Head of caudate nucleus (tissue), 42 donors: ENCODE measurements at regions not wholly inside any gene's neighbourhood (a gene's known extent, or its start where the extent isn't known, plus 50 kb on each side); places are given as distances from the start of the nearest gene placed in this dataset.

Source experiments
- DNase-seq, 42 donors: peaks; one replicate each; pipeline versions ENCODE4 v3.0.0 to v3.0.0-alpha.2; 2020 to 2021; ENCODE audit warnings: mixed read lengths in 7 of 42
- intact Hi-C: fragments of 100-400 bp; cut with DNase I; formaldehyde crosslinking; loops from one replicate; pipeline ENCODE4 v1.15.0; 2022

DNA sequence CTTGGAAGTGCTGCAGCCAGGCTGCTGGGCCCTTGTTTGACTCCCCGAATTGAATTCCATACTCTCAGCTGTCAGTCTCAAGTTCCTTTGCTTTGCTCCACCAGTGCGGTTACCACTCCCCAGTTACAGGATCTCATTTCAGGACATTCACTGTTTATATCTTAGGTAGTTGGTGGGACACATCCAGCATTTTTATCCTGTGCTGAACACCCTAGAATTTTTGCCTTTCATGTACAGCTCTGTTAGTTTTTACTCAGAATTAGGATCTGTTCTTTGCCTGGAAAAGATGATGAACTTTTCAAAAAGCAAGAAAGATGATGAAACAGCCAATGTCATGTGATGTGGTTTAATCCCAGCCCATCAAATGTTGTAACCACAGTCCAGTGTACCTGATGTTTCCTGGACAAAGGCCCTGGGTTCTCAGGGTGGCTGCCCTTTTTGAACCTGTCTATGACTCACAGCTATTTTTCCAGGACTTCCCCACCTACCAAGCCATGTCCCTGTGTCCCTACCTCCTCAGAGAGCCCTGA is 149.7 kb downstream of the NOC3L start:
- no peak for DNase-seq
- intact Hi-C loops, result no loop called here

DNA sequence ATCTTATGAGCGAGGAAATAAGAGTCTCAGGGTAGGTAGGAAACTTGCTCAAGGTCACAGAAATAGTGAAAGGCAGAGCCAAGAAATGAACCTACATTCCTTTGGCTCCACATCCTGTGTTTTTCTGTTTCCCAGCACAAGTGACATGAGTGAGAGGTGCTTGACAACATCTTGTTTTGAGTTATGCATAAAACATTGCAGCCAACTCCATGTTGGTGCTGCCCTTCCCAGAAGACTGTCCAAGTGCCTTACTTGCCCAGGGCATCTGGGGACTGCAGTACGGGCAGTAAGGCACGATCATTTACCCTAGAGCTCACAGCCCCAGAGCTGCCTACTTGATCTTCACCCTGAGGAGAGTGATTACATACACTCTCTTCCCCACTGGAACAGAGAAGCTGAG is 148.8 kb downstream of the NOC3L start:
- DNase-seq, result no peak
- intact Hi-C loops, result no loop called here

GRCh38 chr10:94214481-94214893 is 148.3 kb downstream of the NOC3L start:
- intact Hi-C loops, result no loop called here
- no peak for DNase-seq

DNA sequence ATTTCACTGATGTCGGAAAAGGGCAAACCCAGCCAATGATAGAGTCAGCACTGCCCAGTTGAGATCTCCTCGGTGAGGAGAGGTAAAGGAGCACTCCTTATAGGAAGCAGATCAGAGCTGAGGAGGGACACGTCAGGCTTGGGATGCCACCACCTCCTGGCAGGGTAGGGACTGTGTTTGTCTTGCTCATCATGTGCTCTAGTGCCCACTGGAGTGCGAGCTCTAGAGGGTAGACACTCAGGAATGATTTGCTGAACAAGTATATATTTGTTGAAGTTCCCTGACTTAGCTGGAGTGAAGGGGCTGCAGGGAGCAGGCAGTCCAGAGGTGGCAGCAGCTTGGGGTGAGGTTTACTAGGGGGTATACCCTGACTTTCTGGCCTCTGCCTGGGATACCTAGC is 146.5 kb downstream of the NOC3L start:
- DNase-seq, result no peak
- intact Hi-C loops, result no loop called here

DNA sequence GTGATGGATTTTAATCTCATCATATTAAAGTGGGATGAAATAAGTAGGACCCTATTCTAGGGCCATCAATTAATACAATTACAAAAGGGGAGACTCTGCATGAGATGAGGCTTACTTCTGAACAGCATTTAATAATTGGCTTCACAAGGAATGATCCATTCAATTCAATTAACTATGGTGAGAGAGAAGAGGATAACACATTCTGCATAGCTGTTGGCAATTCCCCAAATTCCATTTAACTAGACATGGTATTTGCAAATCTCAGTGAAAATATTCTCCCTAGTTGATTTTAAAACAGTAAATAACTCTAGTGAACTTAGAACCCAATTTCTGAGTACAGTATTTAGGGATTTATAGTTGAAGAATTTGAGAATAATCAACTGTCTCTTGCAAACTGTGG is 145.3 kb downstream of the NOC3L start:
- intact Hi-C loops, result no loop called here

DNA sequence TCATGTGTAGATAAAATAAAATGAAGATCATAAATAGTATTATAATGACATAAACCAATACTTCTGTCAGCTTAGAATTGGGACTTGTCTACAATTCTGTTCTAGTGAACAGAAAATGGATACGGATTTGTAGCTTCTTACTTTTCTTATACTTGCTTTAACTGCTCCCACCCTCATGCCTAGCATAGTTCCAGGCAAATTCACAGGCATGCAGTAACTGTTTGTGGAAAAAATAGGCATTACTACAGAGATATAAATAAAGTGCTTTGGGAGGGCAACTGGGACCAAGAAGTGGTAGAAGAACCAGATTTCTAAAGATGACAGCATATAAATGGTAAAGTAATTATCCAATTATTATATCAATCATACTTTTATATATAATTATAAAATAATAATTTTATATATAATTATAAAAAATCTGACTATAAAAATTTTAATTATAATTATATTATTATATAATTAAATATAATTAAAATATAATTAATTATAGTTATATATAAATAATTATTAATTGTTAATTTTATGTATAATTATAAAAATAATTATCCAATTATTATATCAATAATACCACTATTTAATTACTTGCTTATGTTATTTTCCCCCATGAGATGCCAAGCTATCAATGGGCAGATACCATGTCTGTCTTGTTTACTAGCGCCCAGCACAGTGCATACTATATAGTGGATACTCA is 144.1 kb downstream of the NOC3L start:
- no peak for DNase-seq
- intact Hi-C loops, result no loop called here

More for the DNA sequence above, 145.3 kb downstream of the NOC3L start:
- DNase-seq, result no peak

GRCh38 chr10:94219829-94220228 is 142.9 kb downstream of the NOC3L start:
- intact Hi-C loops, result no loop called here
- DNase-seq, result peak in 9 of 42 donors; percentile 1 to 43 (median 20)

- DNase-seq, result no peak
- intact Hi-C loops, result no loop called here
Measured at GRCh38 chr10:94220717-94221116, 142.0 kb downstream of the NOC3L start.

GRCh38 chr10:94223702-94224370 is 138.9 kb downstream of the NOC3L start:
- no peak for DNase-seq

DNA sequence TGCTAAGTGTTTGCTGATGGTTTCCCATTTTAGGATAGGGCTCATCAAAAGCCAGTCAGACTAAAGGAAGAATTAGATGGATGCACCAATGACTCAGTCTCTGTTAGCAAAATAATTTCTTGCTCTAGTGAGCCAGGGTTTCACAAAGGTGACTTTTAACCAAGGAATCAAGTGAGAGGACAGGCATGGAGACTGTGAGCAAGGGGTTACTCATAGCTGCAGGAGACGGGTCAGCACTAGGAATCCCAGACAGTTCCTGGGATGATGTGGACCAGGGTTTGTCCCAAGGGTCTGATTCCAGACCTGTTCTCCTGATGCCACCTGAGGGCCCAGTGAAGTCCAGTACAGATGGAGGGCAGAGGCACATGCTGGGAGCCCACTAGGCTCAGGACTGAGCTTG is 138.1 kb downstream of the NOC3L start:
- intact Hi-C loops, result no loop called here

More at GRCh38 chr10:94223702-94224370, 138.9 kb downstream of the NOC3L start:
- intact Hi-C loops, result no loop called here

GRCh38 chr10:94225589-94225988 is 137.2 kb downstream of the NOC3L start:
- intact Hi-C loops, result no loop called here
- DNase-seq, result no peak

More for the DNA sequence above, 138.1 kb downstream of the NOC3L start:
- DNase-seq, result no peak

DNA sequence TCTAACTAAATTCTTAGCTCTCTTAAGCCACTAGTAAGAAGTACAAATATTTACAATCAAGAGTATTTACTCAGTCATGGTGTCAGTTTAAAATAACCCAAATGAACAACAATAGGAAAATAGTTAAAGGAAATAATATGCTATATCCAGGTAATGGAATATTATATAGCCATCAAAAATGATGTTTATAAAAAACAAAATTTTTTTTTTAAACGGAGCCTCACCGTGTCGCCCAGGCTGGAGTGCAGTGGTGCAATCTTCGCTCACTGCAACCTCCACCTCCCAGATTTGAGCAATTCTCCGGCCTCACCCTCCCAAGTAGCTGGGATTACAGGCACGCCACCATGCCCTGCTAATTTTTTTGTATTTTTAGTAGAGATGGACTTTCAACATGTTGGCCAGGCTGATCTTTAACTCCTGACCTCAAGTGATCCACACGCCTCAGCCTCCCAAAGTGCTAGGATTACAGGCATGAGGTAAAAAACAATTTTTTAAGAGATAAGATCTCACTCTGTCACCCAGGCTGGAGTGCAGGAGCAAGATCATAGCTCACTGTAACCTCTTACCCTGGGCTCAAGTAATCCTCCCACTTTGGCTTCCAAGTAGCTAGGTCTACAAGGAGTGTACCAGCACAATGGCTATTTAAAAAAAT is 132.5 kb downstream of the NOC3L start:
- no peak for DNase-seq
- intact Hi-C loops, result no loop called here

- intact Hi-C loops, result no loop called here
- no peak for DNase-seq
Measured at GRCh38 chr10:94232711-94233383, 129.9 kb downstream of the NOC3L start.

DNA sequence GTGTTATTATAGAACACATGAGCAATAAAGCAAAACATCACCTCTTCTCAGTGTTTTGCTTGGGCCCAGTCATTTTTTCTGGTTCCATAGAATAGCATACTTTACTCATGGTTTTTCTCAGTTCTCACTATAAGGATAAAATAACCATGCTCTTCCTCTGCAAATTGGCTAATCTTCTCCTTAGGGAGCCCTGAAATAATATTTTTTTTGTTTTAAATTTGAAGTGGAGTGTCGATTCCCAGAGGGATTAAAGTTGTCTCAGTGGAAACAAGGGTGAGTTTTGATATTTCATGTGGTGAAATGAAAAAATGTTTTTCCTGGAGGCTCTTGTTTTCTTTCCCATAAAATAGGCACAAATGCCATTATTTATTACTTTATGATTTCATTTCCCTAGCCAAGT is 127.3 kb downstream of the NOC3L start:
- DNase-seq, result no peak
- intact Hi-C loops, result no loop called here

DNA sequence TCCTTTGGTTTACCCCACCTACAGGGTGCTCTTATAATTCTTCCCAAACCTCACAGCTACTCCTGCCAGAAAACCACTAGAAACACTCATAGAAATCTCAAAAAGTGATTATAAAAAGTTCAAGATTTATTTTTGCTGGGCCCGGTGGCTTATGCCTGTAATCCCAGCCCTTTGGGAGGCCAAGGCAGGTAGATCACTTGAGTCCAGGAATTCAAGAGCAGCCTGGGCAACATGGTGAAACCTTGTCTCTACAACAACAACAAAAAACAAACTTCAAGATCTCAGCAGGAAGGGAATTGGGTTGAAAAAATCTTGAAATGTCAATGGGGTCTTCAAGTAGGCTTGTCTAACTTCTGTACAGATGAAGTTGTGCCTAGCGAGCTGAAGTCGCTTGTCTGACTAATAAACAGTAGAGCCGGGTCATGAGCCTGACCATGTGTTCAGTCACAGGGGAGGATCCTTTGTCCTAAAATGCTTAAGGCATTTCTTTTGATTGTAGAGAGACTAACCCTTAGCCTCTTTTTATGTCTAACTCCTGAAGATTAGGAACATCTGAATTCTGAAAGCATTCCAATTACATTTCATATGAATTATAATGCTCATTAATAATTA is 124.6 kb downstream of the NOC3L start:
- DNase-seq, result no peak

GRCh38 chr10:94239696-94240095 is 123.0 kb downstream of the NOC3L start:
- DNase-seq, result no peak
- intact Hi-C loops, result no loop called here

More for the DNA sequence above, 124.6 kb downstream of the NOC3L start:
- intact Hi-C loops, result no loop called here

DNA sequence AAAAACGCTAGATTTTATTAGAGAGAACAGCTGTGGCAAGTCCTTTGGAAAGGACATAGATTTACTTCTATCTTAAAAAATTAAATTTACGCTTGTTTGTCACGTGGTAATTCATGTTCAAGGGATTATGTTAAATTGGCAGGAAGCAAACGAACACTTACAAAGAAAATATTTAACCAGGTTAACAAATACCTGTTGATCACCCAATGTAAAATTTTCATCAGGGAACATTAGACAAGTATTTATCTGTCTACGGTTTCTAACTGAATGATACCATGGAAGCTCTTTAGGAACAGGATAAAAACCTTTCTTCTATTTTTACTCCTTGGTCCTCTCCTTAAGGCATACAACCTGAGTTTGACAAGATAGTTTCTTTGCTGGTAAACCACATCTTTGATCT is 122.2 kb downstream of the NOC3L start:
- intact Hi-C loops, result no loop called here
- no peak for DNase-seq

- intact Hi-C loops, result no loop called here
- DNase-seq, result no peak
Measured at GRCh38 chr10:94240901-94241300, 121.8 kb downstream of the NOC3L start.

DNA sequence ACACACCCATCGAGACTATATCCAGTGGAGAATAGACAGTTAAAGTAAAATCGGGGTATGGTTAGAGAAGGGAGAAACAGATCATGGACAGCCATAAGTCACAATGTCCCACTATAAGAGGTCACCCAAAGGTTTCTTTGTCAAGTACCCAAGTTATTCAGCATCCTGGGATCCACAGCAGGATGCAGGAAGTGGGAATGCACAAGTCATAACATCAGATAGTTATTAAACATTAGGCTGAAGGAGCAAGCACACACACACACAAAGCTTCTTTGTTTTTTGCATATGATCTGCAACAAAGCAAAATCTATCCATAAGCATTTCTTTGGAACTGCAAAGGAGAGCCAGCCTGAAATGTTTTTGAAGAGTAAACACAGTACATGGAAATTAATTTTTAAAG is 111.6 kb downstream of the NOC3L start:
- intact Hi-C loops, result no loop called here
- no peak for DNase-seq
